Stimulated activated CD4-positive, alpha-beta T cell treated with anti-CD3 and anti-CD28 coated beads, Interleukin-4, amount 100 ng/mL, for 1 hour (primary cell): ENCODE measurements at regions not wholly inside any gene's neighbourhood (a gene's known extent, or its start where the extent isn't known, plus 50 kb on each side); places are given as distances from the start of the nearest gene placed in this dataset.

Source experiments
- DNase-seq: peaks from one replicate; pipeline ENCODE4 v3.0.0-alpha.2; 2020

DNA sequence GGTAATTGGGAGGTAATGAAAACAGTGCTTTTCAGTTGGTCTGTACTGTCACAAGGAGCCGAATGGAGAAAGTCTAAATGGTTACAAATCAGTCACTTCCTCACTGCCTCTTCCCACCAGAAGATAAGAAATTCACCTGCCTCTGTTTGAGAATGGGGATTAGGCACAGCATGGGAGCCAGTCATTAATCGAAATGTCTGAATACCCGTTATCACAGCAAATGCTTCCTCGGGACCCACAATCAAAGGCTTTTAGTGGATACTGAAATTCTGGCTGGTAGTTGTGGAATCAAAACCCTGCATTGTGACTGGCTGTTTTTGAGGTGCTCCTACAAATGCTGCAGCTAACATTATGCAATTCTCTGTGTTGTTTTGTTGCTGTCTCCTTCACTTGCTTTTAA lies 461.0 kb upstream of the MEX3C start:
- no peak for DNase-seq

DNA sequence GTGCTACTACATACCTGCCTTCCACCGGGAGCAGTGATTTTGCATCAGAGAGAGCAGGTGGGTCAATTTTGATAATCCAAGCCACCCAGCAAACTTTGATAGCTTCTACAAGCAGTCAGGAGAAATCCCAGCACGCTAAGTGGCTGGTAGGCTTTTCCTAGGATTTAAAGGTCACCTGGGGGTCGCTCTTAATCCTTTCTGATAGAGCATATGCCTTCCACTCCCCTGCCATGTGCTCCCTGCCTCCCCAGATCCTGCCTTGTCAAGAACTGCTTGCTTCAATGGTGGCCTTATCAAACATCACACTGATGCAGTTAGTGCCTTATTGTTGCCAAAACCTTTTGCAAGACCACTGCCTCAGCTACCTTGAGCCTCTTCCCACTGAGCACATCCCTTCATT lies 462.3 kb upstream of the MEX3C start:
- no peak for DNase-seq

- DNase-seq = no peak
Measured at GRCh38 chr18:51660188-51660715, 462.8 kb upstream of the MEX3C start.

DNA sequence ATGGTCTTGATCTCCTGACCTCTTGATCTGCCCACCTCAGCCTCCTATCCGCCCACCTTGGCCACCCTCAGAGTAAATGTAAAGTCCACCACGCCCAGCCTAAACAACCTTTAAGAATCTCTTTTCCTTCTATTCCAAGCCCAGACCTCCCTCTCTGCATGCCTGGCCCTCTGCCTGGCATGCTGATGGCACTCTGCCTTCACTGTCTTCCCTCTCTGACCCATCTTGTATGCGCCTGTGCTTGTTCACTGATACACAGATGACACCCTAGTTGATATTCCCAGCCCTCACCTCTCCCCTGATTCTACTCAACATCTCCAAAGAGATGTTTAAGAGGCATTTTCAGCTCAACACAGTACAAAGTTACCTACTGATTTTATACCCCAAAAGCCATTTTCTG lies 466.8 kb upstream of the MEX3C start:
- no peak for DNase-seq

- DNase-seq = no peak
Measured at GRCh38 chr18:51666763-51667191, 469.3 kb upstream of the MEX3C start.

DNA sequence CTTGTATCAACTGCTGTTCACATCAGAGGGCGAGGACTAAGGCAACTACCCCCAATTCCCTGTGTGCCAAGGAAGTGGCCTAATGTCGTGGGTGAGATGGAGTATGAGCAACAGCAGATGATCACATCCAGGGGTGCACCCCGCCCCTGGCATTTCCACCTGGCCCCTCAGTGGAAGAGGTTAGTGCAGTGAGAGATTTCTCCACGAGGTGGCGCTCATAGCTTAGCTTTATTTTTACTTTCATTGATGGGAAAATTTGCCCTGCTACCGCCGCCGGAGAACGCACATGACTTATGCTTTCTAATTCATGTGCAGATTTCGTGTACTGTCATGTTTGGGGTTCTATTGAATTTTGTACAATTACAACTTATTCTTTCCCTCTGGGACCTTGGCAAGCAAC lies 470.6 kb upstream of the MEX3C start:
- peak; percentile 27 for DNase-seq

DNA sequence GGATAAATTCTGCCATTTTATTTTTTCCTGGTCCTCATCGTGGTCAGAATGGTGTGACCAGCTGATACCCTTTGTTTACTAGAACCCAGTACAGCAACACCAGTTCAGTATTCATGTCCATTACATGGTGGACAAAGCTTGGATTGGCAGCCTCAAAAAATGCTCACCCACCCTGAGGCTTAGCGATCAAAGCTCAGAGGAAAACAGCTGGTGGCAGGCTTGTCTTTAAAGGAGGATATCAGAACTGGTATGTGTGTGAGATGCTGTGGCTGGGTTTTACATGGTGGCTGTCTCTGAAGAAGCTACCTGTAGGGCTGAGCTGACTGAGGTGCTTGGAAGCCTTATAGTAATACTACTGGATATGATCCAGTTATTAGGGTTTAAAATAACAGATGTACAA lies 471.1 kb upstream of the MEX3C start:
- DNase-seq = no peak

- DNase-seq = no peak
Measured at GRCh38 chr18:51686590-51686989, 489.1 kb upstream of the MEX3C start.

GRCh38 chr18:51687845-51688585 lies 490.5 kb upstream of the MEX3C start:
- DNase-seq = no peak

DNA sequence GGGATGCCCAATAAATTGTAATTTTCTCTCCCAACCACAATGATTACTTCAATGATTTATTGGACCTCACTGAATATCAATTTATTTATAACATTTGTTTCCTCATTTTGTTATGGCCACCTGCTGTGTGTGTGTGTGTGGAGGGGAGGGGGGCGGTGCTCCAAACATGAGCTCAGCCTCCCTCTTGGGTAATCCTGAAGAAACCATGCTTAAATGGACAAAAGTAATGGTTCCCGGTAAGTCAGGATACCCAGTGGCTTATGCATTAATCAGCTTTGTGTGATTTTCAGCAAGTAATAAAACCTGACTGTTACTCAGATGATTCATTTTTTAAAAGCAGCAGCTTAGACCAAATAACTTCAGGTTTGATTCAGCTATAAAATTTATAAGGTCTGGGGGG lies 495.1 kb upstream of the MEX3C start:
- DNase-seq = no peak

DNA sequence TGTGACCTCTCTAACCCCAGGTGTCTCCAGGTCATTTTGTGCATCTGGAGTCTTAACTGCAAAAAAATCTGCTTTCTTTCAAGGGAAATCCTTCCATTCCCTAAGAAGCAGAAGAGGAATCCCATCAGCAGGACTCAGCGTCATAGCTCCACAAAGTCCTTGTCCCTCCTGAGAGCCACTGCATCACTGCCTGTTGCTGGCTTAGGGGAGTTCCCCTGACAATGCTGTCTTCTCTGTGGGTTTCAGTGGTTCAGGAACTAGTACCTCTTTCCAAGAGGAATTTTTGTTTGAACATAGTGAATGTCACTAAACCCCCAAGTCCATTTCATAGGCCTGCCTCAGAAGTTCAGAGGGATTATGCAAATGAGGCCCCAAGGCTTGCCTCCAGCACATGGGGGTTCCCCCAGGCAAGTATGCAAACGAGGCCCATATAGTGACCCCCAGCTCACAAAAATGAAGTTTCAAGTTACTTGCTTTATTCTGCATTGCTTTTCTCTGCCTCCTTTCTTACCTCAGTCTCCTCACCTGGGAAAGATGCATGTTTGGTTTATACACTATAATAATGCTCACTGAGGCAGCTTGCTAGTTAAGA lies 513.9 kb upstream of the MEX3C start:
- no peak for DNase-seq

DNA sequence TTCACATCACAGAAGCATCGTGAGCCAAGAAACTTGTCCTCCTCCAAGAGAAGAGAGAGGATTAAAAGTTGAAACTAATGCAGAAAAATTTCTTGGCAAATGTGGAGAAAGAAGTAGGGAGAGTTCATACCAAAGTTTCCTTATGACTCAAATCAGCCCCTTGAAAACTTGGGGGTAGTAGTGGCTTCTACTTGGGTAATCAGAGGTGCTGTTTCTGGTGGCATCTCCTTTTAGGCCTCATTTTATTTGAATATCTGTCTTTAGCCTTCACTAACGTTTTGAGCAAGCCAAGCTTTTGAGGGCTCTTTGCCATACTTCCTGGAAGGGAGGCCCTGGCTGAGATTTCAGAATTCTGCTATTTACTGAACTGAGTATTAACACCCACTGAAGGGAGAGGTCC lies 515.3 kb upstream of the MEX3C start:
- DNase-seq = no peak

DNA sequence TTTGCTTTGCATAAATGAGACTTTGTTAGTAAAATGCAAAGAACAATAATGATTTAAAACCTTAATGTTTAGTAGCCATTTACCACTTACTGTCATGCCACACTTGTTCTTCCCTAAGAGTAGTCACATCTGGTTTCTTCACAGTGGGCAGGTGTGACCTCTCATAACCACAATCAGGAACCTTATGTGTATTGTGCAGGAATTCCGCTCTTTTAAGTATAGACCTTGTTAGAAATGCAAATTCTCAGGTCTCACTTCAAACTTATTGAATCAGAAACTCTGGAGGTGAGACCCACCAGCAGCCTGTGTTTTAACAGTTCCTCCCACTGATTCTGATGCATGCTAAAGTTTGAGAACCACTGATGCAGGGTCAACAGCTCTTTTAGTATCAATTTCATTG lies 518.8 kb upstream of the MEX3C start:
- no peak for DNase-seq

DNA sequence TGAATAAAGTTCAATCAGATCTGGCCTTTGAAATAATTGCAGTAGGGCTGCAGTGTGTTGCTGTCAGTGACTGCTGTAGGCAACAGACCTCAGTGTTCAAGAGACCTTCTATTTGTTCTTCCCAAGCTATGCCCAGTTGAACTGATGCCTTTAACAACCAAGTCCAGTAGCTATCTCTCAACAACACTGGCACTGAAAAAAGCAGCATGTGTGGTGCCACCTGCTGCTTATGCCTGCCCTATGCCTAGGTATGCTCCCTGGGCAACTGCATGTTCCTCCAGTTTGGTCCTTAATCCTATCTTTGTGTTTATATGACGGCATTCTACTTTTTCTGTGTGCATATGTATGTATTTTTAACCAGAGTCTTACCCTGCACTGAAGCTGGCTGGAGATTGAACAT lies 523.9 kb upstream of the MEX3C start:
- DNase-seq = no peak

GRCh38 chr18:51721996-51722395 lies 524.5 kb upstream of the MEX3C start:
- DNase-seq = no peak

GRCh38 chr18:51724790-51725721 lies 527.6 kb upstream of the MEX3C start:
- no peak for DNase-seq

GRCh38 chr18:51726614-51727013 lies 529.1 kb upstream of the MEX3C start:
- no peak for DNase-seq

GRCh38 chr18:51727780-51728179 lies 530.3 kb upstream of the MEX3C start:
- no peak for DNase-seq

- no peak for DNase-seq
Measured at GRCh38 chr18:51731070-51731469, 533.6 kb upstream of the MEX3C start.

DNA sequence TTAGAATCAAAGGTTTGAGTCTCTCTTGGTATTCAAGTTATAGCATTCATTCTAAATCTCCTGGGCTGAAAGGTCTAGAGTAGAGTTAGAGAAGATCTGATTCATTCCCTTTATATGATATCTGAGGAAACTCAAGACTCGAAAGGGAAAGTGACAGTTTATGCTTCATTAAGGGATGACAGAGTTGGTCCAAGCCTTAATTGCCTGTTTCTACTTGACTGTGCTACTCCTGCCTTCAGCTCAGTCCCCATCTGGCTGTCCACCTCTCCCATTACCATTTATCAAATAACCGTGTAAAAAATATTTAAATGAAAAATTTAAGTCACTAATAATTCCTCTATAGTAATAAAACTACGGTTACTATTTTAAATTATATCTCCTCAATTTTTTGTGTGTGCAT lies 537.1 kb upstream of the MEX3C start:
- DNase-seq = no peak

GRCh38 chr18:51739044-51739666 lies 541.7 kb upstream of the MEX3C start:
- DNase-seq = no peak

- no peak for DNase-seq
Measured at GRCh38 chr18:51751901-51752300, 554.4 kb upstream of the MEX3C start.
